ENCODE measurements at regions not wholly inside any gene's neighbourhood (a gene's known extent, or its start where the extent isn't known, plus 50 kb on each side); places are given as distances from the start of the nearest gene placed in this dataset.

DNA sequence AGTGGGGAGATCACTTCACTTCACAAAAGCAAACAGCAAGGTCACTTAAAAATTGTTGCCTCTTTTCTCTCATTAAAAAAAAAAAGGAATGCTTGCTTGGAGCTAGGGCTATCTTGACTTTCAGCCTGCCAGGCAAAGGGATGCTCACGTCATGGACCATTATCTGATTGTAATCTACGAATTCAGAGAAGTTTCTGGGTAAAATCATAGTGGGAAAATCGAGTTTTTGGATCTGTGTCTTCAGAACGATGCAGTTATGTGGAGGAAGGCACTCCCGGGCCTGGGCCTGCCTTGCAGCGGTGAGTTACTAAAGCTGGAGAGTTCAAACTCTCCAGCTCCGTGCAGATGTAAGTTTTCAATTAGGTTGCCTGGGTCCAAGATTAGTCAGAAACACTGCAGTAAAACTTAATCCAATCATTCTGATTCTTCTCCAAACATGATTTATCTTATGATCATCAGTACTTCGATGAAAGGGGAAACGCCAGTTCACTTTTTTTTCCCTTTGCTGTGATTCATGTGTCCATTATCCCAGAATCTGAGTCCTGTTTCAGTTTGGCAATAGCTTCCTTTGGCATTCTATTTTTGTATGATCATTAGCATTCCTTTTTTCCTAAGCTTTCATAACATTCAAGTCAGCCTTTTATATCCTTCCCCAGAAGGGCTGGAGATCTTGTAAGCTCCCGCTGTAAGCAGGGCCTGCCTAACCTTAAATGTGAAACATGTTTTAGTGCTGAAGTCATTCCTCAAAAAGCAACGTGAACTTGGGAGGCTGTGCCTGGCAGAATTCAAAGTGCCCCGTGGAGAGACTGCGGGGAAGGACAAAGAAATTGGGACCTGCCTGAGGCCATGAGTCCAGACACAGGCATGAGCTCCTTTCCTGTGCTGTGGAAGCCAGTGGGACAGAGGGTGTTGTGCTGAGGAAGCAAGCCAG lies 119.3 kb upstream of the TWIST2 start:
- intact Hi-C loops (cut with micrococcal nuclease) = no loop called here
- no peak for DNase-seq
- Mint-ChIP-seq H3K4me3 (no peak overlapping the region), H3K9me3 (no peaks in the 10 kb centered on the region), H3K27me3 (peaks cover 4% of the 10 kb centered on the region), H3K36me3 (ENCODE audit: low read depth) (no peaks in the 10 kb centered on the region), H3K4me1 (no peaks in the 10 kb centered on the region), H3K27ac (no peak overlapping the region)
- POLR2A ChIA-PET = no interaction called here
- ATAC-seq (ENCODE audit: low read depth) = no peak
- CTCF ChIA-PET = no interaction called here
- TF ChIP-seq, protein P1, sequence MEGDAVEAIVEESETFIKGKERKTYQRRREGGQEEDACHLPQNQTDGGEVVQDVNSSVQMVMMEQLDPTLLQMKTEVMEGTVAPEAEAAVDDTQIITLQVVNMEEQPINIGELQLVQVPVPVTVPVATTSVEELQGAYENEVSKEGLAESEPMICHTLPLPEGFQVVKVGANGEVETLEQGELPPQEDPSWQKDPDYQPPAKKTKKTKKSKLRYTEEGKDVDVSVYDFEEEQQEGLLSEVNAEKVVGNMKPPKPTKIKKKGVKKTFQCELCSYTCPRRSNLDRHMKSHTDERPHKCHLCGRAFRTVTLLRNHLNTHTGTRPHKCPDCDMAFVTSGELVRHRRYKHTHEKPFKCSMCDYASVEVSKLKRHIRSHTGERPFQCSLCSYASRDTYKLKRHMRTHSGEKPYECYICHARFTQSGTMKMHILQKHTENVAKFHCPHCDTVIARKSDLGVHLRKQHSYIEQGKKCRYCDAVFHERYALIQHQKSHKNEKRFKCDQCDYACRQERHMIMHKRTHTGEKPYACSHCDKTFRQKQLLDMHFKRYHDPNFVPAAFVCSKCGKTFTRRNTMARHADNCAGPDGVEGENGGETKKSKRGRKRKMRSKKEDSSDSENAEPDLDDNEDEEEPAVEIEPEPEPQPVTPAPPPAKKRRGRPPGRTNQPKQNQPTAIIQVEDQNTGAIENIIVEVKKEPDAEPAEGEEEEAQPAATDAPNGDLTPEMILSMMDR (IDR thresholded peaks at IDR 0.05) = no peak

DNA sequence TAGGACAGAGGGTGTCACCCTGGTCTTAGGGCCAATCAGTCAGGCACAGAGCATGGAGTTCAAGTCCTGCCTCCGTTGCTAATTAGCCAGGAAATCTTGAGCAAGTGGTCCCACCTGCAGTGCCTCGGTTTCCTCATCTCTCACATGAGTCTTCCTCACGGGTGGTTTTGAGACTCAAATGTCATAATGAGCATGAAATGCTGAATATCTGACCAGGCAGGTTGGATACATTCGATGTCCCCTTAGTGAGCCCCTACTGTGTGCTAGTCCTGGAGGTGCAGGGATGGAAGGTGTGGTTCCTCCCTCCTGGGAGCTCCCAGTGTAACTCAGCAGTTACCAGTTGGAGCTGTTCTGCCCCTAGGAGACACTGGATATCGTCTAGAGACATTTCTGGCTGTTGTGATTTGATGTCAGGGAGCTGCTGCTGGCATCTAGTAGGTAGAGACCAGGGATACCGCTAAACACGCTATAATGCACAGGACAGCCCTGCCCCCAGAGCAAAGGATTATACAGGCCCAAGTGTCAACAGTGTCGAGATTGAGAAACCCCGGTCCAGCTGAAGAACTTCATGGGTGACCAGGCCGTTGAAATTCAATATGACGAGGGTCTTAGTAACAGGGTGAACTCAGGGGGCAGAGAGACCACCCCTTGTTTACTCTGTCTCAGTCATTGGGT lies 118.5 kb upstream of the TWIST2 start:
- Mint-ChIP-seq H3K9me3 (no peaks in the 10 kb centered on the region), H3K36me3 (ENCODE audit: low read depth) (no peaks in the 10 kb centered on the region), H3K27me3 (peaks cover 4% of the 10 kb centered on the region), H3K4me3 (no peak overlapping the region), H3K27ac (no peak overlapping the region), H3K4me1 (no peaks in the 10 kb centered on the region)
- DNase-seq = no peak
- ChIA-PET CTCF (interaction anchor here (1.3 kb wide), 1 partner anchor 55 kb away, joined by 3 read pairs; no protein-coding TSS in a partner anchor), POLR2A (no interaction called here)
- TF ChIP-seq, protein P1 (IDR thresholded peaks at IDR 0.05) = no peak
- ATAC-seq (ENCODE audit: low read depth) = no peak
- intact Hi-C loops (cut with micrococcal nuclease) = no loop called here

DNA sequence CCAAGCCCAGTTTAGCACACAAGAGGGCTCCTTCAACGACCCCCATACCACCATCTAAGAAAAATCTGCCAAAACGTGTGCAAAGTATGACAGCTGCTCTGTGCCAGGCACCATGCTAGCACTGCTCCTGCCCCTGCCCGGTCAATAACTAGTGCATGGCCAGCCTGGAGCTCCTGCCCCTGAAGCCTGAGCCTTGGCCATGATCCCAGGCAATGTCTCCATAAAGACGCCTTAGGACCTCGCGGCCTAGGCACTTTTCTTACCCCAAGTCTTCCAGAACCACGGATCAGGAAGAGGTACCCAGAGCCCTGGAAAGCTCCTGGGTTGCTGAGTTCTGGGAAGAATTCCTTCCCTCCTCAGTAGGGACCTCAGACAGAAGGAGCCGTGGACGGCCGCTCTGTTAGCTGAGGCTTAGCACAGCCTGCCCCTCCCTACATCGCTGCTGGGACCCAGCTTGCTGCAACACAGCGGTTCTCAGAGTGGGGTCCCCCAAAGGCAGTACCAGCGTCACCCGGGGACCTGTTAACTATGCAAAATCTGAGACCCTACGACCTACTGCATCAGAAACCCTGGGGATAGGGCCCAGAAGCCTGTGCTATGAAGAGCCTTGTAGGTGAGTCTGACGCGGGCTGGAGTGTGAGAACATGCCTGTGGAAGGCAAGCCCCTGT lies 117.8 kb upstream of the TWIST2 start:
- DNase-seq (no peak), ATAC-seq (ENCODE audit: low read depth) (no peak)
- H3K27me3 Mint-ChIP-seq = peaks cover 4% of the 10 kb centered on the region
- ChIA-PET CTCF (interaction anchor here (1.3 kb wide), 1 partner anchor 55 kb away, joined by 3 read pairs; no protein-coding TSS in a partner anchor), POLR2A (no interaction called here)
- H3K4me1 Mint-ChIP-seq = no peaks in the 10 kb centered on the region
- intact Hi-C loops (cut with micrococcal nuclease) = no loop called here
- TF ChIP-seq, protein P1 (IDR thresholded peaks at IDR 0.05) = no peak
- no peaks in the 10 kb centered on the region for H3K9me3 Mint-ChIP-seq
- no peak overlapping the region for H3K4me3 Mint-ChIP-seq
- no peaks in the 10 kb centered on the region for H3K36me3 Mint-ChIP-seq (ENCODE audit: low read depth)
- H3K27ac Mint-ChIP-seq = no peak overlapping the region

DNA sequence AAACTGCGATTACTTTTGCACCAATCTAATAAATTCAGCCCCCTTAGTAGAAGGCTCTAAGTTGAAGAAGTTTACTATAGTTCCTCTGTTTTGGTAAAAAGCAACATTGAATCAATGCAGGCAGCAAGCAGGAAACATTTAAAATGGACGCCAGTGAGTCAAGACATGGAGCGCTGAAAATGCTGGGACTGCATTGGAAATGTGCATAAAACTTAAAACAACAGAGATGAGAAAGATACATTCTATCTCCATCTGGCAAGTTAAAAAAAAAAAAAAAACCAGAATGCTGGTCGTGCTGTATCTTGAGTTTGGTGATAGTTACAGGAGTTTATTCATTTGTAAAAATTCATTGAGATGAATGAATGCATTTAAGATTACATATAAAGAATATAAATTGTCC lies 117.0 kb upstream of the TWIST2 start:
- Mint-ChIP-seq H3K27ac (no peak overlapping the region), H3K4me3 (no peak overlapping the region), H3K9me3 (no peaks in the 10 kb centered on the region), H3K36me3 (ENCODE audit: low read depth) (no peaks in the 10 kb centered on the region), H3K4me1 (no peaks in the 10 kb centered on the region), H3K27me3 (peaks cover 4% of the 10 kb centered on the region)
- ATAC-seq (ENCODE audit: low read depth) = no peak
- no peak for DNase-seq
- ChIA-PET CTCF (interaction anchor here (1.3 kb wide), 1 partner anchor 54 kb away, joined by 3 read pairs; no protein-coding TSS in a partner anchor), POLR2A (no interaction called here)
- TF ChIP-seq, protein P1 (IDR thresholded peaks at IDR 0.05) = no peak
- intact Hi-C loops (cut with micrococcal nuclease) = no loop called here

DNA sequence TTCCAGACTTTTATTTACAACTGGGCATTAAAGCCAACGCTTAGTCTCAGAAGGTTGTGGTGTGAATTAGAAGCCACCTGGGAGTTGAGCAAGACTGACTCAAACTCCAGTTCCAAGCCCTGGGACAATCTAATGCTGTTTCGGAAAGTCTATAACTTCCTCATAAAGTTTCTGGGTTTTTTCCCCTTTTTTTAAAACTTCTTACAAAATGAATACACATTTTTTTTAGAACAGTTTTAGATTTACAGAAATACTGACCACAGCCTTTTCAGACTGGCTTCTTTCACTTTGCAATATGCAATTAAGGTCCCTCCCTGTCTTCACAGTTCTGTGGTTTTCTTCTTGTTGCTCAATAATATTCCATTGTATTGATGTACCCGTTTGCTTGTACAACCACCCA lies 115.9 kb upstream of the TWIST2 start:
- DNase-seq (no peak), ATAC-seq (ENCODE audit: low read depth) (no peak)
- POLR2A ChIA-PET = no interaction called here
- Mint-ChIP-seq H3K27me3 (peaks cover 4% of the 10 kb centered on the region), H3K4me3 (no peak overlapping the region), H3K27ac (no peak overlapping the region), H3K4me1 (no peaks in the 10 kb centered on the region), H3K36me3 (ENCODE audit: low read depth) (no peaks in the 10 kb centered on the region), H3K9me3 (no peaks in the 10 kb centered on the region)
- CTCF ChIA-PET = no interaction called here
- intact Hi-C loops (cut with micrococcal nuclease) = no loop called here
- TF ChIP-seq, protein P1 (IDR thresholded peaks at IDR 0.05) = no peak
